T-cell (primary cell): ENCODE measurements at regions not wholly inside any gene's neighbourhood (a gene's known extent, or its start where the extent isn't known, plus 50 kb on each side); places are given as distances from the start of the nearest gene placed in this dataset.

ENCODE experiments used
- ATAC-seq, 4 experiments: fragments of 200-7000 bp in 3 of 4; fragments of 150-1000 bp in 1 of 4; cut with Tn5 transposase; replicated peaks in 1 of 4; 1 replicate in 3 of 4; 2 replicates in 1 of 4; pipeline ENCODE4 v1.10.0; 2021; ENCODE audit warnings: moderate library complexity in 3 of 4, mild to moderate bottlenecking in 2 of 4, moderate number of reproducible peaks in 1 of 4
- CTCF ChIA-PET, 2 donors: fragments of 300-600 bp; sonication (Branson Sonifier 250); formaldehyde crosslinking; loops; one replicate each; lab custom pipeline; 2022; ENCODE audit warnings: antibody characterized with exemption in 2 of 2; lab: Charles Lee
- POLR2A ChIA-PET, 2 donors: fragments of 300-600 bp; sonication (Branson Sonifier 250); formaldehyde crosslinking; loops; one replicate each; lab custom pipeline; 2022; ENCODE audit warnings: antibody characterized with exemption in 2 of 2; lab: Charles Lee
- DNase-seq, 35 experiments: peaks; one replicate each; pipeline versions ENCODE4 v3.0.0 to v3.0.0-alpha.2; 2013 to 2023
- H3K27ac ChIP-seq: one replicate; pipeline ENCODE4 v1.5.1; 2013; ENCODE audit warnings: low read length
- H3K27me3 ChIP-seq, 2 experiments: replicated peaks in 1 of 2; 1 replicate in 1 of 2; 2 replicates in 1 of 2; pipeline versions ENCODE4 v1.6.1 to v1.7.0; 2013; ENCODE audit warnings: low read length in 1 of 2, mixed read lengths in 1 of 2; ENCODE audit not compliant: control insufficient read depth in 2 of 2, insufficient read depth in 2 of 2; ENCODE audit errors: extremely low read depth in 1 of 2
- H3K36me3 ChIP-seq, 2 donors: 1 replicate in 1 of 2; 2 replicates in 1 of 2; pipeline versions ENCODE4 v1.6.1 to v1.7.0; 2013; ENCODE audit warnings: low read length in 1 of 2; ENCODE audit not compliant: control insufficient read depth in 2 of 2, insufficient read depth in 1 of 2; ENCODE audit errors: extremely low read depth in 1 of 2
- H3K4me1 ChIP-seq, 2 experiments: 1 replicate in 1 of 2; 2 replicates in 1 of 2; pipeline versions ENCODE4 v1.6.1 to v1.7.0; 2013; ENCODE audit warnings: low read length in 2 of 2, mixed read lengths in 1 of 2; ENCODE audit not compliant: insufficient read depth in 2 of 2, control insufficient read depth in 1 of 2; ENCODE audit errors: extremely low read depth in 1 of 2
- H3K4me3 ChIP-seq, 2 donors: 1 replicate in 1 of 2; 2 replicates in 1 of 2; pipeline versions ENCODE4 v1.5.1 to v1.7.0; 2013; ENCODE audit warnings: mild to moderate bottlenecking in 2 of 2, low read length in 1 of 2, moderate library complexity in 1 of 2; ENCODE audit not compliant: control insufficient read depth in 1 of 2; ENCODE audit errors: extremely low read depth in 1 of 2
- H3K9me3 ChIP-seq: 2 replicates; pipeline ENCODE4 v1.7.0; 2013
- H3K27ac Mint-ChIP-seq, 2 donors: one replicate each; pipeline ENCODE4 v1.8.0; 2020 to 2021; ENCODE audit warnings: mild to moderate bottlenecking in 2 of 2, mixed read lengths in 2 of 2
- H3K27me3 Mint-ChIP-seq, 2 donors: one replicate each; pipeline ENCODE4 v1.8.0; 2021 to 2022; ENCODE audit warnings: mixed read lengths in 2 of 2
- H3K36me3 Mint-ChIP-seq: one replicate; pipeline ENCODE4 v1.8.0; 2021; ENCODE audit warnings: mixed read lengths
- H3K4me1 Mint-ChIP-seq, 3 donors: one replicate each; pipeline ENCODE4 v1.8.0; 2020 to 2022; ENCODE audit warnings: mixed read lengths in 3 of 3, mild to moderate bottlenecking in 1 of 3
- H3K4me3 Mint-ChIP-seq, 3 donors: one replicate each; pipeline ENCODE4 v1.8.0; 2020 to 2022; ENCODE audit warnings: mild to moderate bottlenecking in 3 of 3, mixed read lengths in 3 of 3, moderate library complexity in 3 of 3
- H3K9me3 Mint-ChIP-seq, 3 donors: one replicate each; pipeline ENCODE4 v1.8.0; 2020 to 2022; ENCODE audit warnings: mixed read lengths in 3 of 3
- WGBS: methylation state at CpG from one replicate; pipeline ENCODE4 v1.1.5; 2013; ENCODE audit warnings: missing lambda C conversion rate; ENCODE audit not compliant: insufficient coverage; 5-methylcytosine and 5-hydroxymethylcytosine counted together

DNA sequence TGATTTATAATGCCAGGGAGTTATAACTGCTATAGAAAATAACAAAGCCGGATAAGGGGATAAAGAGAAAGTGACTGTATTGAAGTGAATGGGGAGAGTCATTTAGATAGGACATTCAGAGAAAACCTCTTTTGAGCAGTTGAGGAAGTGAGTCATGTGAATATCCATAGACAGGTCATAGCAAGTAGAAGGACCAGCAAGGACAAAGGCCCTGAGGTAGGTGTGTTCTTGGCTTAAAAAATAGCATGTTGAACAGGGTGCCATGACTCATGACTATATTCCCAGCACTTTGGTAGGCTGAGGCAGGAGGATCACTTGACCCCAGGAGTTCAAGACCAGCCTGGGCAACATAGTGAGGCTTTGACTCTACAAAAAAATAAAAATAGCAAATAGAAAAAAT, 51.5 kb upstream of the RAP1B start:
- no peak overlapping the region for H3K27ac ChIP-seq
- peaks cover 0 to 5% of the 10 kb centered on the region in 2 experiments for H3K4me1 ChIP-seq
- no peak overlapping the region for H3K4me3 Mint-ChIP-seq
- no peak overlapping the region for H3K27ac Mint-ChIP-seq
- no peaks in the 10 kb centered on the region for H3K36me3 Mint-ChIP-seq
- H3K4me1 Mint-ChIP-seq = peaks cover 9 to 18% (median 14%) of the 10 kb centered on the region in 3 donors
- no peak overlapping the region for H3K4me3 ChIP-seq
- CTCF ChIA-PET = no interaction called here
- H3K27me3 ChIP-seq = no peaks in the 10 kb centered on the region
- no peaks in the 10 kb centered on the region for H3K36me3 ChIP-seq
- ATAC-seq (no peak), DNase-seq (no peak)
- no peaks in the 10 kb centered on the region for H3K9me3 Mint-ChIP-seq
- H3K9me3 ChIP-seq = no peaks in the 10 kb centered on the region
- no peaks in the 10 kb centered on the region for H3K27me3 Mint-ChIP-seq
- 88% methylated on average over 1 of the region's 1 CpG for WGBS
- POLR2A ChIA-PET = interaction anchor here in 1 of 2 donors (0.5 kb wide), 1 partner anchor 67 kb away, joined by 3 read pairs; no protein-coding TSS in a partner anchor

DNA sequence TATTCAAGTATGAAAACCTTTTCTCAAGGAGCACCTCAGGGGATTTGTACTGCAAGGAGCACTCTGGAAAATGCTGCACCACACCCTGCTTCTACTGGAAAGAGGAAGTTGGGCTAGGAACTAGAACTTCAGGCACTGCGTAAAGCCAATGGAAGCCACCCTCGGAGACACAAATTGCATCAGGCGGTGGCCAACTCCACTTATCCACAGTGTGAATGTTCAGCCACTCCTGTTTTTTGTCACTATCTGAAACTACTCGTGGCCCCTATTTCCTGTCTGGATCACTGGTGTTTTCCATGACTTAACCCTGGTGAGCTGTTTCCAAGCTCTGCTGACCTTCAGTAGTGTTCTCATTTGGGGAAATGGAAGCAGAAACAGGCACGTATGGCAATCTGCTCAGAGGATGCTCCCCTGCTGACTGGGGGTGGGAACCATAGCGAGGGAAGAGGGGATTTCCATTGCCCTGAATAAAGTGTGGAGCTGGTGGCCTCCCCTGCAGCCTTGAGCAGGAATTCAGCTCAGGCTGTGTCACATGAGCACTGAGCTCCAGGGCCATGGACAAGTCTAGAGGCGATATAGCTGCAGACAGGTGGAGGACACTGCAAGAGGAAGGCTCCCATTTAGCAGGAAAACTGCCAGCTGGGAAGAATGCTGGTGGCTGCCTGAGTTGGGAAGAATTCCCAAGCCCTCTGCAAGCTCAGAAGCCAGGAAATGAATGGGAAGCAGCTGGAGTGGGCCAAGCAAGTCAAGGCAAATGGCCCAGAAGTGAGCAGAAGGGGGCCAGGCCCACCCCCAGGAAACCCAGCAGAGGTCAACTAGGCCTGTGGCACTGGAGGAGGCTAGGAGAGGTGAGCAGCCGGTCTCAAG, 50.5 kb upstream of the RAP1B start:
- DNase-seq (no peak), ATAC-seq (no peak)
- no peaks in the 10 kb centered on the region for H3K27me3 ChIP-seq
- WGBS = 81% methylated on average over 5 of the region's 8 CpGs
- no peaks in the 10 kb centered on the region for H3K36me3 ChIP-seq
- CTCF ChIA-PET = interaction anchor here (0.6 to 0.7 kb wide), 2 partner anchors 28 to 222 kb away, joined by 3 read pairs; no protein-coding TSS in a partner anchor
- Mint-ChIP-seq H3K27me3 (no peaks in the 10 kb centered on the region), H3K36me3 (no peaks in the 10 kb centered on the region), H3K4me3 (no peak overlapping the region), H3K4me1 (peaks cover 19 to 25% (median 21%) of the 10 kb centered on the region in 3 donors), H3K27ac (no peak overlapping the region), H3K9me3 (no peaks in the 10 kb centered on the region)
- no peak overlapping the region for H3K27ac ChIP-seq
- POLR2A ChIA-PET = no interaction called here
- H3K4me1 ChIP-seq = peaks cover 5 to 6% of the 10 kb centered on the region in 2 experiments
- H3K9me3 ChIP-seq = no peaks in the 10 kb centered on the region
- no peak overlapping the region for H3K4me3 ChIP-seq

DNA sequence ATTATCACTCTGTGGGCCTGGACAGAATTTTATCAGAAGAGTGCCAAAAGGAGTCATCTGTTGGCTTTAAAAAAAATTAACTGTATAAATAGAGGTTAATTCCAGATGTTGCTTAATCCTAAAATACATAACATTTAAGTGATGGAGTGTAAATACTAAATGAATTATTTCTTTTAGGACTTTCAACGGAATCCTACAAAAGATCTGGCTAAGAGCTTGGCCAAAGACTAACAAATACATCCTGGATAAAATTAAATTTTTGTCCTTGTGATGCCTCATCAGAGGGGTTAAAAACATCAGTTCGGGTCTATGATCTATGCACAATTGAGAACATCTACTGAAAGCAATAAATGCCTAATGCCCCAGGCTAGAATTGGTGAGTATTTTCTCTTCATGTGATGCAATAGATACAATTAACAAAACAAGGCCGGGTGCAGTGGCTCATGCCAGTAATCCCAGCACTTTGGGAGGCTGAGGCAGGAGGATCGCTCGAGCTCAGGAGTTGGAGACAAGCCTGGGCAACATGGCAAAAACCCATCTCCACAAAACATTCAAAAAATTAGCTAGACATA, 49.8 kb upstream of the RAP1B start:
- POLR2A ChIA-PET = no interaction called here
- CTCF ChIA-PET = interaction anchor here in 1 of 2 donors (0.7 kb wide), 1 partner anchor 259 kb away, joined by 14 read pairs; no protein-coding TSS in a partner anchor

More for the DNA sequence above, 49.8 kb upstream of the RAP1B start:
- H3K36me3 ChIP-seq = no peaks in the 10 kb centered on the region
- H3K27ac Mint-ChIP-seq = no peak overlapping the region
- H3K9me3 Mint-ChIP-seq = no peaks in the 10 kb centered on the region
- peaks cover 9 to 13% of the 10 kb centered on the region in 2 experiments for H3K4me1 ChIP-seq
- H3K27me3 ChIP-seq = no peaks in the 10 kb centered on the region
- no peak overlapping the region for H3K27ac ChIP-seq
- no peak overlapping the region for H3K4me3 ChIP-seq
- no peaks in the 10 kb centered on the region for H3K36me3 Mint-ChIP-seq
- WGBS = 100% methylated on average over 2 of the region's 5 CpGs
- peaks cover 26 to 33% (median 29%) of the 10 kb centered on the region in 3 donors for H3K4me1 Mint-ChIP-seq
- no peak for ATAC-seq
- no peak overlapping the region for H3K4me3 Mint-ChIP-seq
- no peaks in the 10 kb centered on the region for H3K9me3 ChIP-seq
- no peak for DNase-seq
- no peaks in the 10 kb centered on the region for H3K27me3 Mint-ChIP-seq
